Right cardiac atrium (tissue), 5 donors: ENCODE measurements at regions not wholly inside any gene's neighbourhood (a gene's known extent, or its start where the extent isn't known, plus 50 kb on each side); places are given as distances from the start of the nearest gene placed in this dataset.
A peak's percentile ranks its signal among the peaks of the same experiment; 100 is the strongest.

Experiments used
- ATAC-seq, 2 donors: fragments of 200-7000 bp; cut with Tn5 transposase; one replicate each; pipeline versions ENCODE4 v1.8.0 to v1.9.1; 2020; ENCODE audit warnings: moderate library complexity in 2 of 2, mild to moderate bottlenecking in 1 of 2
- DNase-seq, 3 donors: peaks; one replicate each; pipeline ENCODE4 v3.0.0-alpha.2; 2020
- H3K27ac ChIP-seq: one replicate; pipeline ENCODE4 v1.5.1; 2013; ENCODE audit warnings: mild to moderate bottlenecking, low read length, control low read depth, moderate library complexity
- H3K27me3 ChIP-seq: one replicate; pipeline ENCODE4 v1.6.1; 2013; ENCODE audit not compliant: control insufficient read depth, insufficient read depth
- H3K4me1 ChIP-seq: one replicate; pipeline ENCODE4 v1.6.1; 2013; ENCODE audit warnings: low read length; ENCODE audit not compliant: control insufficient read depth, insufficient read depth
- H3K4me3 ChIP-seq: one replicate; pipeline ENCODE4 v1.5.1; 2013; ENCODE audit warnings: low read length, control low read depth
- H3K9me3 ChIP-seq: one replicate; pipeline ENCODE4 v1.6.1; 2013; ENCODE audit warnings: low read length; ENCODE audit not compliant: control insufficient read depth
- WGBS: extraction: QIAGEN DNeasy Blood & Tissue Kit; methylation state at CpG from one replicate; pipeline ENCODE4 v1.1.7; 2013; 5-methylcytosine and 5-hydroxymethylcytosine counted together
- intact Hi-C, 4 donors: fragments of 100-400 bp; cut with DNase I; formaldehyde crosslinking; loops; one replicate each; pipeline versions ENCODE4 v1.11.0 to v1.14.0; 2022 to 2023
- donor health status: healthy with polysubstance abuse.
- donor health status: DM: no; HTN: yes; CAD: no.
- donor health status: DM: no; HTN: no; CAD: no.
- donor health status: DM: no; HTN: yes; CAD: no; lungs with severe emphysema.
- donor health status: DM: yes; HTN: yes; CAD: no.

GRCh38 chr12:125690841-125691240, 625.6 kb downstream of the AACS start:
- DNase-seq (no peak), ATAC-seq (no peak)
- H3K27ac ChIP-seq = no peak overlapping the region
- no peaks in the 10 kb centered on the region for H3K27me3 ChIP-seq
- intact Hi-C loops = no loop called here
- H3K9me3 ChIP-seq = no peaks in the 10 kb centered on the region
- no peak overlapping the region for H3K4me3 ChIP-seq
- 77% methylated on average over 9 of the region's 9 CpGs for WGBS
- H3K4me1 ChIP-seq = no peaks in the 10 kb centered on the region

DNA sequence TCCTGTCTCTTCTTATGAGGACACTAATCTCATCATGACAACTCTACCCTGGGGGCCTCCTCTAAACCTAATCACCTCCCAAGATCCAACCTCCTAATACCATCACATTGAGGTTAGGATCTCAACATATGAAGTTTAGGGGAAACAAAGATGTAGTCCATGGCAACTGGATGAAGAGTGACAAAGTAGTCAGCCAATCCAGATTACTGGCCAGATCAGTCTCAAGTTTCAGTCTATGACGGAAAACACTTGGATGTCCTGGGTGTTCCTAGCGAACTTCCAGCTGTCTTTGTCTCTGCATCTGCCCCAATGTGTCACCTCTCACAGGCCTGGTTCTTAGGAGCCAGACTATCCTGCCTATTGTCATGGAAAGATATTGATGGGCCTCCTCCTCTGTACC, 630.8 kb downstream of the AACS start:
- H3K27ac ChIP-seq = no peak overlapping the region
- intact Hi-C loops = no loop called here
- no peaks in the 10 kb centered on the region for H3K27me3 ChIP-seq
- no peaks in the 10 kb centered on the region for H3K4me1 ChIP-seq
- H3K4me3 ChIP-seq = no peak overlapping the region
- DNase-seq (no peak), ATAC-seq (peak; percentile 60 to 63)
- WGBS = 42% methylated on average over 2 of the region's 2 CpGs
- H3K9me3 ChIP-seq = no peaks in the 10 kb centered on the region

DNA sequence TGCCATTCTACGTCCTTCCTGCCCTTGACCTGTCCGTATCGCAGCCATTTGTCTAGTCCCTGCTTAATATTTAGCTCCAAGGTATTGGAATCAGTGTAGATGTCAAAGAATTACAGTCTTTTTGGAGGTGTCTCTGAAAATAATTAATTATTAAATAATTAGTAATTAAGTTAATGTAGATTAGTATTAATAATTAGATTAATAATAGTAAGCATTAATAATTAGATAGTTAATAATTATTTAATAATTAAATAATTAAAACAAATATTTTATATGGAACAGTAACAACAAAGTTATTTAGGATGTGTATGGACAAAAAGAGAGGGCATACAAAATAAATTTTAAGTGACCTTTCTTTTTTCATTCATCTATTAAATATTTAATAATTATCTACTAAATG, 639.6 kb downstream of the AACS start:
- no peaks in the 10 kb centered on the region for H3K9me3 ChIP-seq
- no peaks in the 10 kb centered on the region for H3K27me3 ChIP-seq
- 89% methylated on average over 3 of the region's 3 CpGs for WGBS
- H3K4me1 ChIP-seq = no peaks in the 10 kb centered on the region
- ATAC-seq = no peak
- H3K27ac ChIP-seq = no peak overlapping the region
- intact Hi-C loops = no loop called here
- DNase-seq = no peak
- no peak overlapping the region for H3K4me3 ChIP-seq

DNA sequence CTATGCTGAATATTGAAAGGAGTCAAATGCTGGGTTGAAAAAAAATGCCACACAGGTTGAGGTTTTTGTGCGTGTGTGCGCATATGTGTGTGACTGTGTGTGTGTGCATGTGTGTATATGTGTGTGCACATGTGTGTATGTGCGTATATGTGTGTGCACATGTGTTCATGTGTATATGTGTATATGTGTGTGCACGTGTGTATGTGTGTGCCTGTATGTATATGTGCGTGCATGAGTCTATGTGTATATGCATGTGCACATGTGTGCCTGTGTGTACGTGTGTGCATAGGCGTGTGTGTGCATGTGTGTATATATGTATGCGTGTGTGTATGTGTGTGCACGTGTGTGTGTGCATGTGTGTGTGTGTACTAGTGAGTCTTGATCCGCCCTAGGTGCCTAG, 655.7 kb downstream of the AACS start:
- ATAC-seq = no peak
- no peak overlapping the region for H3K27ac ChIP-seq
- H3K4me1 ChIP-seq = no peaks in the 10 kb centered on the region
- H3K9me3 ChIP-seq = peaks cover 3% of the 10 kb centered on the region
- H3K4me3 ChIP-seq = no peak overlapping the region
- WGBS = 81% methylated on average over 10 of the region's 10 CpGs
- intact Hi-C loops = no loop called here
- no peaks in the 10 kb centered on the region for H3K27me3 ChIP-seq
- DNase-seq = no peak

DNA sequence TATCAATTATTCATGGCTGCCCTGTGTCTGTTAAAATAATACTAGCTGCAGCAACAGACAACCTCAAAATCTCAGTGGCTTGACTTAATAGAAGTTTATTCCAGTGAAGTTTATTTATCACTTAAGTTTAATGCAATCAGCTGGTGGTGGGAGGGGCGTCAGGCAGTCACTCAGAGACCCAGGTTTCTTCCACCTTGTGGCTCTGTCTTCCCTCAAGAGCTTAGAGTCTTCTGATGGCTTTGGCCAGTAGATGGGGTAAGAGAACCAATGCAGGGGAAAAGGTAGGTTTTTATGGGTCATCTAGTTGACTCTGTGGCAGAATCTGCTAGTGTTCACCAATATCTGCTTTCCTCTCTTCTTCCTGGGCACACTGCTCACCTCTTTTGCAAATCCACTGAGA, 668.9 kb downstream of the AACS start:
- H3K4me1 ChIP-seq = no peaks in the 10 kb centered on the region
- no peak for DNase-seq
- 54% methylated on average over 1 of the region's 1 CpG for WGBS
- no peaks in the 10 kb centered on the region for H3K9me3 ChIP-seq
- intact Hi-C loops = no loop called here
- H3K4me3 ChIP-seq = no peak overlapping the region
- no peaks in the 10 kb centered on the region for H3K27me3 ChIP-seq
- no peak overlapping the region for H3K27ac ChIP-seq
- no peak for ATAC-seq

DNA sequence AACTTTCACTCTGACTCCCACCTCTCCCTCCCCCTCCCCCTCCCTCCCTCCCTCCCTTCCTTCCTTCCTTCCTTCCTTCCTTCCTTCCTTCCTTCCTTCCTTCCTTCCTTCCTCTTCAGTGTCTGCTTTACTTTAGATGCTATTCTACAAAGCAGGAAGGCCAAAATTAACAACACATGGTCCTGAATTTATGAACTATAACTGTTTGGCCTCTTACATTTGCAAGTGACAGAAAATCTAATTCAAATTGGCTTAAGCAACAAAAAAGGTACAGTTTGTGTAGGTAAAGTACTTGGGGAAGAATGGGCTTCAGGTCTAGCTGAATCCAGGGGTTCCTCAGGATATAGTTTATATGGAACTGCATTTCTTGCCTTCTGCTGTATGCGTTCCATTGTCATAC, 673.0 kb downstream of the AACS start:
- DNase-seq (no peak), ATAC-seq (no peak)
- no peaks in the 10 kb centered on the region for H3K4me1 ChIP-seq
- H3K9me3 ChIP-seq = no peaks in the 10 kb centered on the region
- no peak overlapping the region for H3K4me3 ChIP-seq
- no peak overlapping the region for H3K27ac ChIP-seq
- no peaks in the 10 kb centered on the region for H3K27me3 ChIP-seq
- intact Hi-C loops = no loop called here
- 94% methylated on average over 1 of the region's 1 CpG for WGBS

GRCh38 chr12:125742413-125742812, 677.2 kb downstream of the AACS start:
- intact Hi-C loops = no loop called here
- DNase-seq (no peak), ATAC-seq (no peak)
- no peak overlapping the region for H3K27ac ChIP-seq
- WGBS = 85% methylated on average over 8 of the region's 8 CpGs
- no peak overlapping the region for H3K4me3 ChIP-seq
- no peaks in the 10 kb centered on the region for H3K9me3 ChIP-seq
- H3K4me1 ChIP-seq = no peaks in the 10 kb centered on the region
- no peaks in the 10 kb centered on the region for H3K27me3 ChIP-seq

DNA sequence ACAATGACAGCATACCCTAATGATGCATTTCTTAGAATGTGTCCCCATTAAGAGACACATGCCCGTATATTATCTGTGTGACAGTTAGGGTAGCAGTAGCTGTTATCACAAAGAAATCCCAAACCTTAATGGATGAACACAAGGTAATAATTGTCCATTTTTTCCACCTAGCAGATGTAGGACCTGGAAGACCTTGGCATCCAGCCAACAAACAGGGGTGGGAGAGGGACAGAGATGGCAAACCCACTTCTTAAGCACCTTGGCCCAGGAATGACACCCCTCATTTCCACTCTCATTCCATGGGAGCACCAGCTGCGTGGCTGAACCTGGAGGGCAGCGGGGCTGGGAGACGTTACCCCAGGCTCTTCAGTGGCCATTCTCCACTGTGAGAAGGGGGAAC, 679.0 kb downstream of the AACS start:
- Histone ChIP-seq H3K9me3 (no peaks in the 10 kb centered on the region), H3K27ac (no peak overlapping the region), H3K27me3 (no peaks in the 10 kb centered on the region), H3K4me1 (no peaks in the 10 kb centered on the region), H3K4me3 (no peak overlapping the region)
- ATAC-seq (no peak), DNase-seq (no peak)
- WGBS = 88% methylated on average over 4 of the region's 4 CpGs
- intact Hi-C loops = no loop called here

DNA sequence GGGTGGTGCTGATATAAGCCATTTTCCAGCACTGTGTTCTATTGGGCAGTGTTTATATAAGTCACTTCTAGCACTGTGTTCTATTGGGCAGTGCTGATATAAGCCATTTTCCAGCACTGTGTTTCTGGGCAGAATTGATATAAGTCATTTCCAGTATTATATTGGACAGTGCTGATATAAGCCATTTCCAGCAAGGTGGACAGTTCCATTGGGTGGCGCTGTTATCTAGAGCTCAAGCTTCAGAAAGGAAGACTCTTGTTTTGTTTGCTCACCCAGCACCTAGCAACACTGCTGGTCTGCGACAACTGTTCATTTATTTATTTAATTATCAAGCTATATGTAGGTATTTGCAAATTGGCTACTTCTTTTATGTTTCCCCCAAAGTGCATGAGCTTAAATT, 690.3 kb downstream of the AACS start:
- H3K27me3 ChIP-seq = no peaks in the 10 kb centered on the region
- no peaks in the 10 kb centered on the region for H3K4me1 ChIP-seq
- no peaks in the 10 kb centered on the region for H3K9me3 ChIP-seq
- intact Hi-C loops = no loop called here
- H3K4me3 ChIP-seq = no peak overlapping the region
- DNase-seq = no peak
- ATAC-seq = peak in 1 of 2 donors; percentile 37
- no peak overlapping the region for H3K27ac ChIP-seq
- WGBS = 47% methylated on average over 2 of the region's 2 CpGs

DNA sequence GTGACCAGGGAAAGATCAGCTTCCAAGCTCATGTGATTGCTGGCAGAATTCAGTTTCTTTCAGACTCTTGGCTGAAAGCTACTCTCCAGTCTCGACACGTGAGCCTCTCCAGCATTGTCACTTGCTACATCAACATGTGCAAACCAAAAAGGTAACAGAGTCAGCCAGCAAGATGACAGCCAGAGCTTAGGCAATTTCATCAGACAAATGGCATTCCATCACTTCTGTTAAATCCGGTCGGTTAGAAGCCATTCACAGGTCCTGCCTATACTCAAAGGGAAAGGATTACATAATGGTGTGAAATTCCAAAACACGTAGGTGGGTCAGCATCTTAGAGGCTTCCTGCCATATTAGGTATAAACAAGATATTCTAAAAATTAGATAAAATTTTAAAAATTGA, 700.9 kb downstream of the AACS start:
- ATAC-seq = no peak
- DNase-seq = no peak
- no peaks in the 10 kb centered on the region for H3K4me1 ChIP-seq
- WGBS = 33% methylated on average over 5 of the region's 5 CpGs
- no peaks in the 10 kb centered on the region for H3K27me3 ChIP-seq
- no peaks in the 10 kb centered on the region for H3K9me3 ChIP-seq
- intact Hi-C loops = no loop called here
- H3K27ac ChIP-seq = no peak overlapping the region
- H3K4me3 ChIP-seq = no peak overlapping the region

DNA sequence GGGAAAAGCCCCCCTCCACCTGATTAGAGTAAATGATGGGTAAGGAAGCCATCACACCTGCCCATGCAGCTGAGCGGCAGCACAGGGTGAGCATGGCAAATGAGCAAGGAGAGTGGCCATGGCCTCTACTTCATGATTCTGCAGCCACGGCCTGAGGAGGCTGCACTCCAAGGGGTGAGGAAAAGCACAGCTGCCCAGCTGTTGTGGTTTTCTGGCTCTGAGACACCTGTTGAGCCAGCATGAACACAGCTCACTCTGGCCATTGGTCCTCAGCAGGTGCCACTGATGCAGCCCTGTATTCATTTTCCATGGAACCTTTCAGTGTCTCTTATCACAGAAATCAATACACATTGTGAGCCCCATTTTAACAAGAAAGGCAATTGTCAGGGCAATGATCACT, 707.2 kb downstream of the AACS start:
- intact Hi-C loops = no loop called here
- H3K4me1 ChIP-seq = no peaks in the 10 kb centered on the region
- ATAC-seq (no peak), DNase-seq (no peak)
- no peaks in the 10 kb centered on the region for H3K9me3 ChIP-seq
- no peaks in the 10 kb centered on the region for H3K27me3 ChIP-seq
- no peak overlapping the region for H3K27ac ChIP-seq
- no peak overlapping the region for H3K4me3 ChIP-seq
- WGBS = 91% methylated on average over 2 of the region's 2 CpGs

DNA sequence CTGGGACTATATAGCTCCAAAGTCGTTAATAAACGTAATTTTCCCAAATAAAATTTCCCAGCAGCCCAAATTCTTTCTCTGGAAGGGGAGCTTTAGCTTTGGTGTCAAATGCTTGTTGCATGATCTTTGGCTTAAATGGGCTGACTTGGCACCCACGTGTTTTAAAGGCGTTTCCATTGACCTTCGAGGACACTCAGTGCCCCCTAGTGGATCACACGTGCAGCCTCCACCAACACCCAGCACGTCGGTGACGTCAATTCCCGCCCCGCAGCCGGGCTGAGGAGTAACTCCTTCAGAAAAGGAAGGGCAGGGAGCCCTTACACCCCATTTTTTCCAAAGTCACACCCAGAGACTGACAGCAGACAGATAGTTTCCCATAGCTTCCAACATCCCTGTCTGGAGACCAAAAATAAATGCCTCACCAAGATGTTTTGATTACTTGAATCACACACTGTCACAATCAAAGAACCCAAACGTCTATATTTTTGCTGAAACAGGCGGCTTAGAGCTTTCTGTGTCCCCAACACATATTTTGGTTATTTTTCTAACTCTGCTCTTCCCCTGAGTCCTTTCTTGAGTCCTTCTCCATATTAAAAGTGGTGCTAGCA, 707.9 kb downstream of the AACS start:
- Histone ChIP-seq H3K9me3 (no peaks in the 10 kb centered on the region), H3K4me3 (no peak overlapping the region), H3K4me1 (no peaks in the 10 kb centered on the region), H3K27me3 (no peaks in the 10 kb centered on the region), H3K27ac (no peak overlapping the region)
- intact Hi-C loops = no loop called here
- peak in 1 of 2 donors; percentile 32 for ATAC-seq
- 37% methylated on average over 14 of the region's 14 CpGs for WGBS
- DNase-seq = peak in 1 of 3 donors; percentile 43
